ENCODE measurements at regions not wholly inside any gene's neighbourhood (a gene's known extent, or its start where the extent isn't known, plus 50 kb on each side); places are given as distances from the start of the nearest gene placed in this dataset.

DNA sequence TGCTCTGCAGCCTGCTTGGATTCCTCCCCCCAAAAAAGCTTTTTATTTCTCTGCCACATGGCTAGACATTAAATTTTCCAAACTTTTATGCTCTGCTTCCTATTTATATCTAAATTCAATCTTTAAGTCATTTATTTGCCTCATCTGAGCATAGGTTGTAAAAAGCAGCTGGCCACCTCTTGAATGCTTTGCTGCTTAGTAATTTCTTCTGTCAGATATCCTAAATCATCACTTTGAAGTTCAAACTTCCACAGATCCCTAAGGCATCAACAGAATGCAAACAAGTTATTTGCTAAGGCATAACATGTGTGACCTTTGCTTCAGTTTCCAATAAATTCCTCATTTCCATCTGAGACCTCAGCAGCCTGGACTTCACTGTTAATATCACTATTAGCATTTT lies 209.6 kb downstream of the FSCB start:
- no peak overlapping the region for H3K4ac ChIP-seq (ENCODE audit: low read depth, low read length)
- H4K20me1 ChIP-seq (ENCODE audit: insufficient read depth, low read length): no peaks in the 10 kb centered on the region
- no TSS peak for BruUV-seq (replicated peaks)
- H3K14ac ChIP-seq (replicated peaks; ENCODE audit: low read depth, low read length): no peak overlapping the region
- H3K18ac ChIP-seq (ENCODE audit: low read depth, low read length): no peak overlapping the region
- H3K36me3 ChIP-seq (ENCODE audit: control insufficient read depth, insufficient read depth, low read length): no peaks in the 10 kb centered on the region
- in situ Hi-C loops (cut with MboI; ENCODE audit: low sequenced_read_pairs) (no loop called here), intact Hi-C loops (cut with micrococcal nuclease) (no loop called here), dilution Hi-C loops (cut with HindIII; ENCODE audit: low sequenced_read_pairs, unreplicated experiment) (no loop called here)
- H3K27me3 ChIP-seq (ENCODE audit: control insufficient read depth, insufficient read depth, low read length): no peaks in the 10 kb centered on the region
- CTCF ChIA-PET: no interaction called here
- no peak overlapping the region for H2BK120ac ChIP-seq (ENCODE audit: low read depth, low read length)
- DNase-seq (no peak), ATAC-seq (ENCODE audit: low read depth) (no peak)
- H3K79me1 ChIP-seq (ENCODE audit: low read depth in 1 of 2, low read length in 2 of 2): no peaks in the 10 kb centered on the region
- H3K4me3 ChIP-seq (ENCODE audit: insufficient read depth, low read depth, low read length): no peak overlapping the region
- no peak overlapping the region for H2AK5ac ChIP-seq (ENCODE audit: low read depth, low read length)
- H4K8ac ChIP-seq (ENCODE audit: low read depth in 2 of 2, low read length in 2 of 2): no peak overlapping the region
- no peak overlapping the region for H3K56ac ChIP-seq (ENCODE audit: extremely low read depth, insufficient read depth, low read length)
- no peak overlapping the region for H2AK9ac ChIP-seq (replicated peaks; ENCODE audit: low read depth, low read length, poor library complexity)
- no peaks in the 10 kb centered on the region for H3K9me3 ChIP-seq (ENCODE audit: control insufficient read depth, insufficient read depth, low read length)
- H3K9me1 ChIP-seq (ENCODE audit: insufficient read depth, low read length): no peaks in the 10 kb centered on the region
- POLR2A ChIA-PET (ENCODE audit: unreplicated experiment): no interaction called here
- no peak overlapping the region for H2AFZ ChIP-seq (replicated peaks; ENCODE audit: low read length, poor library complexity)
- no peak overlapping the region for H4K91ac ChIP-seq (ENCODE audit: insufficient read depth, low read depth, low read length)
- TF ChIP-seq NFE2L2 (IDR thresholded peaks at IDR 0.05; ENCODE audit: low read depth, low read length): no peak
- no peak for TF ChIP-seq RCOR1 (IDR thresholded peaks at IDR 0.05; ENCODE audit: insufficient replicate concordance, low read length)
- H2BK5ac ChIP-seq (ENCODE audit: low read depth, low read length, poor library complexity, severe bottlenecking): no peak overlapping the region
- no peak overlapping the region for H3K27ac ChIP-seq (ENCODE audit: insufficient read depth, low read length)
- no peaks in the 10 kb centered on the region for H3K4me1 ChIP-seq (ENCODE audit: control insufficient read depth, insufficient read depth, low read length)
- no peak overlapping the region for H3K9ac ChIP-seq (ENCODE audit: low read depth, low read length)
- H3K23ac ChIP-seq (ENCODE audit: low read depth, low read length): no peak overlapping the region
- no peak overlapping the region for H2BK20ac ChIP-seq (ENCODE audit: low read depth, low read length)
- no peak overlapping the region for H3K4me2 ChIP-seq (ENCODE audit: low read depth, low read length)
- H2BK15ac ChIP-seq (ENCODE audit: low read depth, low read length): no peak overlapping the region
- no peak overlapping the region for H4K5ac ChIP-seq (ENCODE audit: low read depth, low read length)
